ENCODE measurements at regions not wholly inside any gene's neighbourhood (a gene's known extent, or its start where the extent isn't known, plus 50 kb on each side); places are given as distances from the start of the nearest gene placed in this dataset.
"Not testable (repeated sequence)": the region's sequence is repeated elsewhere in the genome, so short reads cannot be mapped to it uniquely, and the experiment has no call there.

DNA sequence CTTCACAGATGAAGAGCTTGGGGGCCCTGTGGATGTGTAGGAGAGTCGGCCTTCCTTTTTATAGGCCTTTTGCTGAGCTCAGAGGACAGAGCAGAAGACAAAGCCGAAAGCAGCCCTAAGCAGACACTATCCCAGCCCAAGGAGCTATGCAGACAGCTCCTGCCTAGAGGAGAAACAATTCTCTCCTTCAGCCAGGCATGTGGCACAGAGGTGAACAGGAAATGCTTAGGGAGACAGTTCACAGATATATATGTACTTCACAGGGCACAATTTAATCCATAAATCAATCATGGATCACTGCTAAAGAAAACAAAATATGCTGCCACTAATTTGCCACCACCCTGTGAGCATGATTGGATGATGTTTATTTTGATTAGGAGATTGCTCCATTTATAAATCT lies 164.5 kb upstream of the PLGLB2 start:
- TF ChIP-seq, protein P1, sequence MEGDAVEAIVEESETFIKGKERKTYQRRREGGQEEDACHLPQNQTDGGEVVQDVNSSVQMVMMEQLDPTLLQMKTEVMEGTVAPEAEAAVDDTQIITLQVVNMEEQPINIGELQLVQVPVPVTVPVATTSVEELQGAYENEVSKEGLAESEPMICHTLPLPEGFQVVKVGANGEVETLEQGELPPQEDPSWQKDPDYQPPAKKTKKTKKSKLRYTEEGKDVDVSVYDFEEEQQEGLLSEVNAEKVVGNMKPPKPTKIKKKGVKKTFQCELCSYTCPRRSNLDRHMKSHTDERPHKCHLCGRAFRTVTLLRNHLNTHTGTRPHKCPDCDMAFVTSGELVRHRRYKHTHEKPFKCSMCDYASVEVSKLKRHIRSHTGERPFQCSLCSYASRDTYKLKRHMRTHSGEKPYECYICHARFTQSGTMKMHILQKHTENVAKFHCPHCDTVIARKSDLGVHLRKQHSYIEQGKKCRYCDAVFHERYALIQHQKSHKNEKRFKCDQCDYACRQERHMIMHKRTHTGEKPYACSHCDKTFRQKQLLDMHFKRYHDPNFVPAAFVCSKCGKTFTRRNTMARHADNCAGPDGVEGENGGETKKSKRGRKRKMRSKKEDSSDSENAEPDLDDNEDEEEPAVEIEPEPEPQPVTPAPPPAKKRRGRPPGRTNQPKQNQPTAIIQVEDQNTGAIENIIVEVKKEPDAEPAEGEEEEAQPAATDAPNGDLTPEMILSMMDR (IDR thresholded peaks at IDR 0.05) = not testable (repeated sequence)
- TF ChIP-seq POLR2A (IDR thresholded peaks at IDR 0.05) = not testable (repeated sequence)
